Liver (tissue), 3 donors: ENCODE measurements at regions not wholly inside any gene's neighbourhood (a gene's known extent, or its start where the extent isn't known, plus 50 kb on each side); places are given as distances from the start of the nearest gene placed in this dataset.

Source experiments
- FOXA1 ChIP-seq: IDR thresholded peaks from 2 replicates; pipeline ENCODE4 v1.6.1; 2016; ENCODE audit warnings: antibody characterized with exemption
- FOXA2 ChIP-seq: IDR thresholded peaks from 2 replicates; pipeline ENCODE4 v1.6.1; 2016; ENCODE audit warnings: antibody characterized with exemption
- GABPA ChIP-seq, 2 donors: IDR thresholded peaks in 1 of 2; conservative IDR thresholded peaks in 1 of 2; 2 replicates each; pipeline ENCODE4 v1.6.1; 2016; ENCODE audit warnings: antibody characterized with exemption in 2 of 2, mild to moderate bottlenecking in 1 of 2, moderate library complexity in 1 of 2
- NR2F2 ChIP-seq: IDR thresholded peaks from 2 replicates; pipeline ENCODE4 v1.6.1; 2016; ENCODE audit warnings: antibody characterized with exemption
- RAD21 ChIP-seq, 2 donors: IDR thresholded peaks; 2 replicates each; pipeline ENCODE4 v1.6.1; 2016; ENCODE audit warnings: antibody characterized with exemption in 2 of 2, mild to moderate bottlenecking in 2 of 2
- TAF1 ChIP-seq: conservative IDR thresholded peaks from 2 replicates; pipeline ENCODE4 v1.6.1; 2016; ENCODE audit warnings: antibody characterized with exemption, mild to moderate bottlenecking
- TF ChIP-seq, protein P1 (sequence below): fragments of 150-350 bp; IDR thresholded peaks from 2 replicates; pipeline ENCODE4 v1.5.1; 2017; ENCODE audit warnings: improper control_type of control experiment, low read depth, low read length; ENCODE audit not compliant: missing input control
- TF ChIP-seq, protein P2 (sequence below): IDR thresholded peaks from 2 replicates; pipeline ENCODE4 v1.6.1; 2016; ENCODE audit warnings: antibody characterized with exemption, mild to moderate bottlenecking
- donor health status: healthy.
- donor health status: healthy.

DNA sequence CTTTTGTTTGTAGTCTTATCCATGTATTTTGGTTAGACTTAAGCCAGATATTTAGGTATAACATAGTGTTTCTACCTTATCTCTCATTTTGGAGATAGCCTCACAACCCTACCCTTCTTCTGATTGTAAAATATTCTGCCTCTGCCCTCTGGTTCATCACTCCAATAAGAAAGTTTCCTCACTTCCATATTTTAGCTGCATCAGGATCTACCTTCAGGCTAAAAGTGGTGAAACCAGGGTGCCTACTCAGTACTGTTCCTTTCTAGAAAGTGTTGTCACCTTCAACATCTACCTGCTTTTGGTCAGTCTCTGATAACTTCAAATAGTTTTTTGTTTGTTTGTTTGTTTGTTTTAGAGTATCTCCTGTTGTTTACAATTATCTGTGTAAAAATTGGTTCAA, 294.6 kb downstream of the ANXA1 start:
- TF ChIP-seq RAD21 (IDR thresholded peaks at IDR 0.05) (no peak), FOXA2 (no peak), GABPA (IDR thresholded peaks at IDR 0.05 in 1 of 2, conservative IDR thresholded peaks at IDR 0.05 in 1 of 2) (no peak), NR2F2 (no peak), TAF1 (no peak), FOXA1 (no peak)
- TF ChIP-seq, protein P1, sequence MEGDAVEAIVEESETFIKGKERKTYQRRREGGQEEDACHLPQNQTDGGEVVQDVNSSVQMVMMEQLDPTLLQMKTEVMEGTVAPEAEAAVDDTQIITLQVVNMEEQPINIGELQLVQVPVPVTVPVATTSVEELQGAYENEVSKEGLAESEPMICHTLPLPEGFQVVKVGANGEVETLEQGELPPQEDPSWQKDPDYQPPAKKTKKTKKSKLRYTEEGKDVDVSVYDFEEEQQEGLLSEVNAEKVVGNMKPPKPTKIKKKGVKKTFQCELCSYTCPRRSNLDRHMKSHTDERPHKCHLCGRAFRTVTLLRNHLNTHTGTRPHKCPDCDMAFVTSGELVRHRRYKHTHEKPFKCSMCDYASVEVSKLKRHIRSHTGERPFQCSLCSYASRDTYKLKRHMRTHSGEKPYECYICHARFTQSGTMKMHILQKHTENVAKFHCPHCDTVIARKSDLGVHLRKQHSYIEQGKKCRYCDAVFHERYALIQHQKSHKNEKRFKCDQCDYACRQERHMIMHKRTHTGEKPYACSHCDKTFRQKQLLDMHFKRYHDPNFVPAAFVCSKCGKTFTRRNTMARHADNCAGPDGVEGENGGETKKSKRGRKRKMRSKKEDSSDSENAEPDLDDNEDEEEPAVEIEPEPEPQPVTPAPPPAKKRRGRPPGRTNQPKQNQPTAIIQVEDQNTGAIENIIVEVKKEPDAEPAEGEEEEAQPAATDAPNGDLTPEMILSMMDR, result no peak
- TF ChIP-seq, protein P2, sequence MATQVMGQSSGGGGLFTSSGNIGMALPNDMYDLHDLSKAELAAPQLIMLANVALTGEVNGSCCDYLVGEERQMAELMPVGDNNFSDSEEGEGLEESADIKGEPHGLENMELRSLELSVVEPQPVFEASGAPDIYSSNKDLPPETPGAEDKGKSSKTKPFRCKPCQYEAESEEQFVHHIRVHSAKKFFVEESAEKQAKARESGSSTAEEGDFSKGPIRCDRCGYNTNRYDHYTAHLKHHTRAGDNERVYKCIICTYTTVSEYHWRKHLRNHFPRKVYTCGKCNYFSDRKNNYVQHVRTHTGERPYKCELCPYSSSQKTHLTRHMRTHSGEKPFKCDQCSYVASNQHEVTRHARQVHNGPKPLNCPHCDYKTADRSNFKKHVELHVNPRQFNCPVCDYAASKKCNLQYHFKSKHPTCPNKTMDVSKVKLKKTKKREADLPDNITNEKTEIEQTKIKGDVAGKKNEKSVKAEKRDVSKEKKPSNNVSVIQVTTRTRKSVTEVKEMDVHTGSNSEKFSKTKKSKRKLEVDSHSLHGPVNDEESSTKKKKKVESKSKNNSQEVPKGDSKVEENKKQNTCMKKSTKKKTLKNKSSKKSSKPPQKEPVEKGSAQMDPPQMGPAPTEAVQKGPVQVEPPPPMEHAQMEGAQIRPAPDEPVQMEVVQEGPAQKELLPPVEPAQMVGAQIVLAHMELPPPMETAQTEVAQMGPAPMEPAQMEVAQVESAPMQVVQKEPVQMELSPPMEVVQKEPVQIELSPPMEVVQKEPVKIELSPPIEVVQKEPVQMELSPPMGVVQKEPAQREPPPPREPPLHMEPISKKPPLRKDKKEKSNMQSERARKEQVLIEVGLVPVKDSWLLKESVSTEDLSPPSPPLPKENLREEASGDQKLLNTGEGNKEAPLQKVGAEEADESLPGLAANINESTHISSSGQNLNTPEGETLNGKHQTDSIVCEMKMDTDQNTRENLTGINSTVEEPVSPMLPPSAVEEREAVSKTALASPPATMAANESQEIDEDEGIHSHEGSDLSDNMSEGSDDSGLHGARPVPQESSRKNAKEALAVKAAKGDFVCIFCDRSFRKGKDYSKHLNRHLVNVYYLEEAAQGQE, result no peak
